Ovary (tissue), 3 donors: ENCODE measurements at regions not wholly inside any gene's neighbourhood (a gene's known extent, or its start where the extent isn't known, plus 50 kb on each side); places are given as distances from the start of the nearest gene placed in this dataset.

Experiments
- EP300 ChIP-seq: sonication (generic); formaldehyde crosslinking; IDR thresholded peaks from one replicate; pipeline ENCODE4 v1.6.1; 2017; ENCODE audit warnings: antibody characterized with exemption
- POLR2A ChIP-seq: fragments of 450-650 bp; IDR thresholded peaks from one replicate; pipeline ENCODE4 v1.6.1; 2017; ENCODE audit warnings: antibody characterized with exemption, mild to moderate bottlenecking, moderate library complexity
- TF ChIP-seq, protein P1 (sequence below), 3 donors: fragments of 450-650 bp in 2 of 3; fragments of 200-600 bp in 1 of 3; IDR thresholded peaks; one replicate each; pipeline versions ENCODE4 v1.5.1 to v1.8.0; 2016 to 2022; ENCODE audit warnings: antibody characterized with exemption in 3 of 3, mild to moderate bottlenecking in 1 of 3
- donor health status: DM: no; HTN: no; CAD: no.

DNA sequence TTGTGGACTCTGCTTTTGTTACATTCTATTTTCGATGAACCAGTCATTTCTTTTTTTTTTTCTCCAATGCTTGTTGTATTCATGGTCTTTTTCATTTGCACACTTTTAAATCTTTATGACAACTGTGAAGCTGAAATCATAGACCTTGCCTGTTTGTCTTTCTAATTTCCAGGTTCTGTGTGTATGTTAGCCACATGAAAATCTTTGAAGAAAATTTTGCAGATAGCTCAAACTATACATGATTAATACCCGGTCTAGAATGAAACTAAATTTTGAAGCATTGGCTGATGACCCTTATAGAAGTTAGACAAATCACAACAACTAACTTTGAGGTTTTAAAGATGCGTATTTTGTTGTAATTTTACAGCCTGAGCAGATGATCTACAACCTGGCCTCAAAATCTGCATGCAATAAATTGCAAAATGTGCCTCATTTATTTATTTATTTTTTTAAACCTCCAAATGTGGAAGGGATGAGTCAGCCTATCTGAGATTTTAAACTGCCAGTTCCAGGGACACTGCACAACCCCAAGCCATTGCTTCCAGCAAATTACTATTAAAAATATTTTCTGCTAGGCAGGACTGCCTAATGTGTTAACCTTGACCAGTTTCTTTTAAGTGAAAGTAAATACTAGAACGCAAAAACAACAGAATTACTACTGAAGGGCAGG is 96.3 kb upstream of the NAV3 start:
- TF ChIP-seq, protein P1, sequence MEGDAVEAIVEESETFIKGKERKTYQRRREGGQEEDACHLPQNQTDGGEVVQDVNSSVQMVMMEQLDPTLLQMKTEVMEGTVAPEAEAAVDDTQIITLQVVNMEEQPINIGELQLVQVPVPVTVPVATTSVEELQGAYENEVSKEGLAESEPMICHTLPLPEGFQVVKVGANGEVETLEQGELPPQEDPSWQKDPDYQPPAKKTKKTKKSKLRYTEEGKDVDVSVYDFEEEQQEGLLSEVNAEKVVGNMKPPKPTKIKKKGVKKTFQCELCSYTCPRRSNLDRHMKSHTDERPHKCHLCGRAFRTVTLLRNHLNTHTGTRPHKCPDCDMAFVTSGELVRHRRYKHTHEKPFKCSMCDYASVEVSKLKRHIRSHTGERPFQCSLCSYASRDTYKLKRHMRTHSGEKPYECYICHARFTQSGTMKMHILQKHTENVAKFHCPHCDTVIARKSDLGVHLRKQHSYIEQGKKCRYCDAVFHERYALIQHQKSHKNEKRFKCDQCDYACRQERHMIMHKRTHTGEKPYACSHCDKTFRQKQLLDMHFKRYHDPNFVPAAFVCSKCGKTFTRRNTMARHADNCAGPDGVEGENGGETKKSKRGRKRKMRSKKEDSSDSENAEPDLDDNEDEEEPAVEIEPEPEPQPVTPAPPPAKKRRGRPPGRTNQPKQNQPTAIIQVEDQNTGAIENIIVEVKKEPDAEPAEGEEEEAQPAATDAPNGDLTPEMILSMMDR (IDR thresholded peaks at IDR 0.05) = no peak
- TF ChIP-seq POLR2A = no peak
- no peak for TF ChIP-seq EP300
